ENCODE measurements at regions not wholly inside any gene's neighbourhood (a gene's known extent, or its start where the extent isn't known, plus 50 kb on each side); places are given as distances from the start of the nearest gene placed in this dataset.
"Not testable (repeated sequence)": the region's sequence is repeated elsewhere in the genome, so short reads cannot be mapped to it uniquely, and the experiment has no call there.

- Histone ChIP-seq H3K9me3 (ENCODE audit: control insufficient read depth in 2 of 2, insufficient read depth in 1 of 2, low read length in 1 of 2) (peaks cover 0 to 7% of the 10 kb centered on the region in 2 donors), H3K27me3 (ENCODE audit: control insufficient read depth in 2 of 2, insufficient read depth in 1 of 2, low read length in 1 of 2) (no peaks in the 10 kb centered on the region), H3K27ac (ENCODE audit: low read depth in 1 of 2, low read length in 1 of 2) (no peak overlapping the region), H3K4me3 (ENCODE audit: low read length in 2 of 2) (no peak overlapping the region), H3K36me3 (ENCODE audit: control insufficient read depth in 2 of 2, insufficient read depth in 2 of 2, low read length in 1 of 2) (no peaks in the 10 kb centered on the region), H3K4me1 (ENCODE audit: control insufficient read depth in 2 of 2, insufficient read depth in 2 of 2, low read length in 2 of 2) (no peaks in the 10 kb centered on the region)
- DNase-seq (ENCODE audit: low read depth in 6 of 9, low spot score in 9 of 9) = no peak
- 74% methylated on average over 1 of the region's 1 CpG for WGBS
Observed at GRCh38 chr2:195434346-195434745, 222.7 kb upstream of the SLC39A10 start.

- H3K27me3 ChIP-seq (ENCODE audit: control insufficient read depth in 2 of 2, insufficient read depth in 1 of 2, low read length in 1 of 2); H3K27ac ChIP-seq (ENCODE audit: low read depth in 1 of 2, low read length in 1 of 2); H3K4me3 ChIP-seq (ENCODE audit: low read length in 2 of 2); H3K4me1 ChIP-seq (ENCODE audit: control insufficient read depth in 2 of 2, insufficient read depth in 2 of 2, low read length in 2 of 2); DNase-seq (ENCODE audit: low read depth in 6 of 9, low spot score in 9 of 9); H3K9me3 ChIP-seq (ENCODE audit: control insufficient read depth in 2 of 2, insufficient read depth in 1 of 2, low read length in 1 of 2); H3K36me3 ChIP-seq (ENCODE audit: control insufficient read depth in 2 of 2, insufficient read depth in 2 of 2, low read length in 1 of 2): not testable (repeated sequence)
- 96% methylated on average over 2 of the region's 2 CpGs for WGBS
Observed at GRCh38 chr2:195433729-195434128, 223.3 kb upstream of the SLC39A10 start.

GRCh38 chr2:195428673-195429072 is 228.4 kb upstream of the SLC39A10 start:
- no peak overlapping the region for H3K4me3 ChIP-seq (ENCODE audit: low read length in 2 of 2)
- H3K4me1 ChIP-seq (ENCODE audit: control insufficient read depth in 2 of 2, insufficient read depth in 2 of 2, low read length in 2 of 2) = no peaks in the 10 kb centered on the region
- WGBS = 83% methylated on average over 3 of the region's 3 CpGs
- H3K9me3 ChIP-seq (ENCODE audit: control insufficient read depth in 2 of 2, insufficient read depth in 1 of 2, low read length in 1 of 2) = no peaks in the 10 kb centered on the region
- no peaks in the 10 kb centered on the region for H3K27me3 ChIP-seq (ENCODE audit: control insufficient read depth in 2 of 2, insufficient read depth in 1 of 2, low read length in 1 of 2)
- H3K36me3 ChIP-seq (ENCODE audit: control insufficient read depth in 2 of 2, insufficient read depth in 2 of 2, low read length in 1 of 2) = no peaks in the 10 kb centered on the region
- DNase-seq (ENCODE audit: low read depth in 6 of 9, low spot score in 9 of 9) = no peak
- no peak overlapping the region for H3K27ac ChIP-seq (ENCODE audit: low read depth in 1 of 2, low read length in 1 of 2)

GRCh38 chr2:195425328-195425727 is 231.7 kb upstream of the SLC39A10 start:
- WGBS = 97% methylated on average over 1 of the region's 1 CpG
- Histone ChIP-seq H3K36me3 (ENCODE audit: control insufficient read depth in 2 of 2, insufficient read depth in 2 of 2, low read length in 1 of 2) (no peaks in the 10 kb centered on the region), H3K27ac (ENCODE audit: low read depth in 1 of 2, low read length in 1 of 2) (no peak overlapping the region), H3K4me1 (ENCODE audit: control insufficient read depth in 2 of 2, insufficient read depth in 2 of 2, low read length in 2 of 2) (no peaks in the 10 kb centered on the region), H3K27me3 (ENCODE audit: control insufficient read depth in 2 of 2, insufficient read depth in 1 of 2, low read length in 1 of 2) (no peaks in the 10 kb centered on the region), H3K9me3 (ENCODE audit: control insufficient read depth in 2 of 2, insufficient read depth in 1 of 2, low read length in 1 of 2) (no peaks in the 10 kb centered on the region), H3K4me3 (ENCODE audit: low read length in 2 of 2) (no peak overlapping the region)
- DNase-seq (ENCODE audit: low read depth in 6 of 9, low spot score in 9 of 9) = no peak

- no peak for DNase-seq (ENCODE audit: low read depth in 6 of 9, low spot score in 9 of 9)
- no peaks in the 10 kb centered on the region for H3K9me3 ChIP-seq (ENCODE audit: control insufficient read depth in 2 of 2, insufficient read depth in 1 of 2, low read length in 1 of 2)
- no peaks in the 10 kb centered on the region for H3K27me3 ChIP-seq (ENCODE audit: control insufficient read depth in 2 of 2, insufficient read depth in 1 of 2, low read length in 1 of 2)
- H3K27ac ChIP-seq (ENCODE audit: low read depth in 1 of 2, low read length in 1 of 2) = no peak overlapping the region
- 97% methylated on average over 2 of the region's 2 CpGs for WGBS
- H3K4me1 ChIP-seq (ENCODE audit: control insufficient read depth in 2 of 2, insufficient read depth in 2 of 2, low read length in 2 of 2) = peaks cover 0 to 6% of the 10 kb centered on the region in 2 donors
- H3K4me3 ChIP-seq (ENCODE audit: low read length in 2 of 2) = no peak overlapping the region
- no peaks in the 10 kb centered on the region for H3K36me3 ChIP-seq (ENCODE audit: control insufficient read depth in 2 of 2, insufficient read depth in 2 of 2, low read length in 1 of 2)
Observed at GRCh38 chr2:195419033-195419432, 238.0 kb upstream of the SLC39A10 start.

- H3K27ac ChIP-seq (ENCODE audit: low read depth in 1 of 2, low read length in 1 of 2) = no peak overlapping the region
Observed at GRCh38 chr2:195414537-195415100, 242.4 kb upstream of the SLC39A10 start.

GRCh38 chr2:195413944-195414343 is 243.1 kb upstream of the SLC39A10 start:
- peaks cover 0 to 14% of the 10 kb centered on the region in 2 donors for H3K4me1 ChIP-seq (ENCODE audit: control insufficient read depth in 2 of 2, insufficient read depth in 2 of 2, low read length in 2 of 2)
- no peaks in the 10 kb centered on the region for H3K9me3 ChIP-seq (ENCODE audit: control insufficient read depth in 2 of 2, insufficient read depth in 1 of 2, low read length in 1 of 2)
- no peak overlapping the region for H3K27ac ChIP-seq (ENCODE audit: low read depth in 1 of 2, low read length in 1 of 2)
- peak in 1 of 9 donors; percentile 26 for DNase-seq (ENCODE audit: low read depth in 6 of 9, low spot score in 9 of 9)
- H3K36me3 ChIP-seq (ENCODE audit: control insufficient read depth in 2 of 2, insufficient read depth in 2 of 2, low read length in 1 of 2) = no peaks in the 10 kb centered on the region
- no peak overlapping the region for H3K4me3 ChIP-seq (ENCODE audit: low read length in 2 of 2)
- WGBS = 80% methylated on average over 2 of the region's 2 CpGs
- H3K27me3 ChIP-seq (ENCODE audit: control insufficient read depth in 2 of 2, insufficient read depth in 1 of 2, low read length in 1 of 2) = no peaks in the 10 kb centered on the region

More at GRCh38 chr2:195414537-195415100, 242.4 kb upstream of the SLC39A10 start:
- Histone ChIP-seq H3K36me3 (ENCODE audit: control insufficient read depth in 2 of 2, insufficient read depth in 2 of 2, low read length in 1 of 2) (no peaks in the 10 kb centered on the region), H3K4me3 (ENCODE audit: low read length in 2 of 2) (no peak overlapping the region), H3K9me3 (ENCODE audit: control insufficient read depth in 2 of 2, insufficient read depth in 1 of 2, low read length in 1 of 2) (no peaks in the 10 kb centered on the region), H3K4me1 (ENCODE audit: control insufficient read depth in 2 of 2, insufficient read depth in 2 of 2, low read length in 2 of 2) (peaks cover 0 to 14% of the 10 kb centered on the region in 2 donors), H3K27me3 (ENCODE audit: control insufficient read depth in 2 of 2, insufficient read depth in 1 of 2, low read length in 1 of 2) (no peaks in the 10 kb centered on the region)
- WGBS = 71% methylated on average over 3 of the region's 3 CpGs
- DNase-seq (ENCODE audit: low read depth in 6 of 9, low spot score in 9 of 9) = no peak

- Histone ChIP-seq H3K27ac (ENCODE audit: low read depth in 1 of 2, low read length in 1 of 2) (no peak overlapping the region), H3K4me1 (ENCODE audit: control insufficient read depth in 2 of 2, insufficient read depth in 2 of 2, low read length in 2 of 2) (peaks cover 0 to 14% of the 10 kb centered on the region in 2 donors), H3K4me3 (ENCODE audit: low read length in 2 of 2) (no peak overlapping the region), H3K36me3 (ENCODE audit: control insufficient read depth in 2 of 2, insufficient read depth in 2 of 2, low read length in 1 of 2) (no peaks in the 10 kb centered on the region), H3K27me3 (ENCODE audit: control insufficient read depth in 2 of 2, insufficient read depth in 1 of 2, low read length in 1 of 2) (no peaks in the 10 kb centered on the region), H3K9me3 (ENCODE audit: control insufficient read depth in 2 of 2, insufficient read depth in 1 of 2, low read length in 1 of 2) (no peaks in the 10 kb centered on the region)
- 79% methylated on average over 8 of the region's 8 CpGs for WGBS
- peak in 2 of 9 donors; percentile 13 to 19 for DNase-seq (ENCODE audit: low read depth in 6 of 9, low spot score in 9 of 9)
Observed at GRCh38 chr2:195413422-195413821, 243.6 kb upstream of the SLC39A10 start.

- no peak for DNase-seq (ENCODE audit: low read depth in 6 of 9, low spot score in 9 of 9)
- no peaks in the 10 kb centered on the region for H3K27me3 ChIP-seq (ENCODE audit: control insufficient read depth in 2 of 2, insufficient read depth in 1 of 2, low read length in 1 of 2)
- peaks cover 0 to 14% of the 10 kb centered on the region in 2 donors for H3K4me1 ChIP-seq (ENCODE audit: control insufficient read depth in 2 of 2, insufficient read depth in 2 of 2, low read length in 2 of 2)
- no peak overlapping the region for H3K4me3 ChIP-seq (ENCODE audit: low read length in 2 of 2)
- 97% methylated on average over 12 of the region's 12 CpGs for WGBS
- H3K9me3 ChIP-seq (ENCODE audit: control insufficient read depth in 2 of 2, insufficient read depth in 1 of 2, low read length in 1 of 2) = no peaks in the 10 kb centered on the region
- no peaks in the 10 kb centered on the region for H3K36me3 ChIP-seq (ENCODE audit: control insufficient read depth in 2 of 2, insufficient read depth in 2 of 2, low read length in 1 of 2)
- no peak overlapping the region for H3K27ac ChIP-seq (ENCODE audit: low read depth in 1 of 2, low read length in 1 of 2)
Observed at GRCh38 chr2:195411219-195411687, 245.8 kb upstream of the SLC39A10 start.

Data from thymus (tissue), 11 donors.